ENCODE measurements at regions not wholly inside any gene's neighbourhood (a gene's known extent, or its start where the extent isn't known, plus 50 kb on each side); places are given as distances from the start of the nearest gene placed in this dataset.

DNA sequence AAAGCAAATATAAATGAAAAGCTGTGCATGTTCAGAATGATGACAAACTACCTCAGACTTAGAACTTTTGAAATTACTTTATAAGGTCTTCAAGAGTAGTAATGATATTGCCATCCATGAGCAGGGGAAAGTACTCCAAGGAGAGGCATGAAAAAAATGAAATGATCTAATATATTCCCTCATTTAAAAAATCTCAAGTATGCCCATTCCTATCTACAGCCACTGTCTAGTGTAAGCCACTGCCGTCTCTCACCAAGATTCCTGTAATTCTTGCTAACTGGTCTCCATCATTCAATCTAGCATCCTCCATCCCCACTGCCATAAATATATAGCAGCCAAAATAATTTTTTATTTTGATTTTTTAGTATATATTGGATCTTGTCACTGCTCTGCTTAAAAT, 258.8 kb downstream of the PLOD2 start:
- H3K36me3 Mint-ChIP-seq (ENCODE audit: low read depth, unreplicated experiment) = no peaks in the 10 kb centered on the region
- Histone ChIP-seq H3K4me1 (ENCODE audit: insufficient read depth, low read length) (no peaks in the 10 kb centered on the region), H3K9me3 (ENCODE audit: insufficient read depth, low read depth, low read length) (no peaks in the 10 kb centered on the region), H4K20me1 (ENCODE audit: insufficient read depth, low read length) (no peaks in the 10 kb centered on the region), H3K79me2 (ENCODE audit: insufficient read depth, low read length) (no peaks in the 10 kb centered on the region), H2AFZ (ENCODE audit: low read depth, low read length) (no peak overlapping the region), H3K27ac (ENCODE audit: low read depth, low read length) (no peak overlapping the region), H3K4me3 (ENCODE audit: insufficient read depth, low read depth, low read length) (no peak overlapping the region), H3K4me2 (ENCODE audit: low read length) (no peak overlapping the region), H3K27me3 (ENCODE audit: insufficient read depth, low read length) (no peaks in the 10 kb centered on the region), H3K9ac (ENCODE audit: low read length) (no peak overlapping the region), H3K36me3 (ENCODE audit: insufficient read depth, low read length) (no peaks in the 10 kb centered on the region)
- DNase-seq (ENCODE audit: low read depth) = peak; percentile 65
- TF ChIP-seq CTCF (IDR thresholded peaks at IDR 0.05; ENCODE audit: insufficient read depth, low read depth, low read length) (no peak), EZH2 (IDR thresholded peaks at IDR 0.05; ENCODE audit: insufficient read depth, low read length) (no peak)
- H3K27me3 Mint-ChIP-seq (ENCODE audit: low read depth, unreplicated experiment) = no peaks in the 10 kb centered on the region
- H3K4me3 Mint-ChIP-seq (ENCODE audit: unreplicated experiment) = no peak overlapping the region
- H3K9me3 Mint-ChIP-seq (ENCODE audit: unreplicated experiment) = no peaks in the 10 kb centered on the region
- no peak for FAIRE-seq
- H3K27ac Mint-ChIP-seq (ENCODE audit: unreplicated experiment) = no peak overlapping the region
- H3K4me1 Mint-ChIP-seq (ENCODE audit: low read depth, unreplicated experiment) = peaks cover 17% of the 10 kb centered on the region

DNA sequence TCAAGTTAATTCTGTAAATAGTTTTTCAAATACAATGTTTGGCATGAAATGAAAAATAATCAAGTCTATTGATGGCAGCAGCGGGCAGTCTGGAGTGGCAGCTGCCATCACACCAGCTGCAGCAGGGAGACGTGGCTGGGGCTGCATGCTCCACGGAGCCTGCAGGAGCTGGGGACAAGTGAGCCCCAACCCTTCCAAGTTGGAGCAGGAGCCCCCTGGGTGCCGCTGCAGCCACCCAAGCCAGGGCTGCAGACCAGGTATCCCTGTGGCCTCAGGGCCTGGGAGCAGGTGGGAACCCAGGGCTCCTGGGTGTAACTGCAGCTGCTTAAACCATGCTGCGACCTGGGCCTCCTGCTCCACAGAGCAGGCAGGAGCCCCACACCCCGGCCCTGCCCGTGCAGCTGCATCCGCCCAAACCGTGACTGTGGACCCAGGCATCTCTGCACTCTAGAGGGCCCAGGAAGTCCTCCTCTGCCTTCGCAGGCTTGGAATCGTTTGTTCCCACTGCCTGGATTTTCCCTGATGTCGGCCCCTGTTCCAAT, 257.4 kb downstream of the PLOD2 start:
- Mint-ChIP-seq H3K27ac (ENCODE audit: unreplicated experiment) (no peak overlapping the region), H3K36me3 (ENCODE audit: low read depth, unreplicated experiment) (no peaks in the 10 kb centered on the region), H3K4me3 (ENCODE audit: unreplicated experiment) (no peak overlapping the region), H3K27me3 (ENCODE audit: low read depth, unreplicated experiment) (no peaks in the 10 kb centered on the region), H3K4me1 (ENCODE audit: low read depth, unreplicated experiment) (peaks cover 17% of the 10 kb centered on the region), H3K9me3 (ENCODE audit: unreplicated experiment) (no peaks in the 10 kb centered on the region)
- FAIRE-seq = no peak
- Histone ChIP-seq H4K20me1 (ENCODE audit: insufficient read depth, low read length) (no peaks in the 10 kb centered on the region), H3K4me2 (ENCODE audit: low read length) (no peak overlapping the region), H3K4me3 (ENCODE audit: insufficient read depth, low read depth, low read length) (no peak overlapping the region), H3K36me3 (ENCODE audit: insufficient read depth, low read length) (no peaks in the 10 kb centered on the region), H3K79me2 (ENCODE audit: insufficient read depth, low read length) (no peaks in the 10 kb centered on the region), H3K9ac (ENCODE audit: low read length) (no peak overlapping the region), H2AFZ (ENCODE audit: low read depth, low read length) (no peak overlapping the region), H3K4me1 (ENCODE audit: insufficient read depth, low read length) (no peaks in the 10 kb centered on the region), H3K9me3 (ENCODE audit: insufficient read depth, low read depth, low read length) (no peaks in the 10 kb centered on the region), H3K27ac (ENCODE audit: low read depth, low read length) (no peak overlapping the region), H3K27me3 (ENCODE audit: insufficient read depth, low read length) (no peaks in the 10 kb centered on the region)
- TF ChIP-seq CTCF (IDR thresholded peaks at IDR 0.05; ENCODE audit: insufficient read depth, low read depth, low read length) (no peak), EZH2 (IDR thresholded peaks at IDR 0.05; ENCODE audit: insufficient read depth, low read length) (no peak)
- DNase-seq (ENCODE audit: low read depth) = no peak

- Histone ChIP-seq H3K4me2 (ENCODE audit: low read length) (no peak overlapping the region), H3K9me3 (ENCODE audit: insufficient read depth, low read depth, low read length) (no peaks in the 10 kb centered on the region), H2AFZ (ENCODE audit: low read depth, low read length) (no peak overlapping the region), H4K20me1 (ENCODE audit: insufficient read depth, low read length) (no peaks in the 10 kb centered on the region), H3K4me1 (ENCODE audit: insufficient read depth, low read length) (no peaks in the 10 kb centered on the region), H3K36me3 (ENCODE audit: insufficient read depth, low read length) (no peaks in the 10 kb centered on the region), H3K79me2 (ENCODE audit: insufficient read depth, low read length) (no peaks in the 10 kb centered on the region), H3K27me3 (ENCODE audit: insufficient read depth, low read length) (no peaks in the 10 kb centered on the region), H3K9ac (ENCODE audit: low read length) (no peak overlapping the region), H3K27ac (ENCODE audit: low read depth, low read length) (no peak overlapping the region), H3K4me3 (ENCODE audit: insufficient read depth, low read depth, low read length) (no peak overlapping the region)
- Mint-ChIP-seq H3K36me3 (ENCODE audit: low read depth, unreplicated experiment) (no peaks in the 10 kb centered on the region), H3K27ac (ENCODE audit: unreplicated experiment) (no peak overlapping the region), H3K4me3 (ENCODE audit: unreplicated experiment) (no peak overlapping the region), H3K9me3 (ENCODE audit: unreplicated experiment) (no peaks in the 10 kb centered on the region), H3K4me1 (ENCODE audit: low read depth, unreplicated experiment) (peaks cover 15% of the 10 kb centered on the region), H3K27me3 (ENCODE audit: low read depth, unreplicated experiment) (no peaks in the 10 kb centered on the region)
- TF ChIP-seq CTCF (IDR thresholded peaks at IDR 0.05; ENCODE audit: insufficient read depth, low read depth, low read length) = no peak
- TF ChIP-seq EZH2 (IDR thresholded peaks at IDR 0.05; ENCODE audit: insufficient read depth, low read length) = no peak
- DNase-seq (ENCODE audit: low read depth) (no peak), FAIRE-seq (no peak)
Measured at GRCh38 chr3:145904138-145904537, 256.8 kb downstream of the PLOD2 start.

Measured in astrocyte (in vitro differentiated cells and primary cell).